SK-N-SH treated with all-trans-retinoic acid at 6 μM for 48 hours (cell line): ENCODE measurements at regions not wholly inside any gene's neighbourhood (a gene's known extent, or its start where the extent isn't known, plus 50 kb on each side); places are given as distances from the start of the nearest gene placed in this dataset.

ENCODE experiments used
- ARNTL ChIP-seq: fragments of 450-650 bp; formaldehyde crosslinking; IDR thresholded peaks from 2 replicates; pipeline ENCODE4 v1.5.0; 2020; ENCODE audit warnings: low read depth, mild to moderate bottlenecking, moderate library complexity, borderline replicate concordance
- GLIS3 ChIP-seq: fragments of 250-450 bp; sonication (Bioruptor Pico); IDR thresholded peaks from 2 replicates; pipeline ENCODE4 v1.5.0; 2020; ENCODE audit warnings: mild to moderate bottlenecking, moderate library complexity
- ZFP30 ChIP-seq: fragments of 450-650 bp; formaldehyde crosslinking; IDR thresholded peaks from 2 replicates; pipeline ENCODE4 v1.5.0; 2022; ENCODE audit warnings: mild to moderate bottlenecking, moderate library complexity

GRCh38 chr6:170135461-170135820 lies 155.4 kb downstream of the DLL1 start:
- TF ChIP-seq ZFP30 (CRISPR knock-in tag) (no peak), GLIS3 (CRISPR knock-in tag) (no peak), ARNTL (no peak)
